Kidney (tissue), 13 donors: ENCODE measurements at regions not wholly inside any gene's neighbourhood (a gene's known extent, or its start where the extent isn't known, plus 50 kb on each side); places are given as distances from the start of the nearest gene placed in this dataset.

Experiments used
- DNase-seq, 5 donors: peaks; one replicate each; pipeline ENCODE4 v3.0.0-alpha.2; 2013 to 2020
- FAIRE-seq: peaks from 2 replicates; lab custom pipeline; 2012; peaks lifted over from hg19 to GRCh38; lab: Jason Lieb, UNC
- H3K27ac ChIP-seq, 2 donors: one replicate each; pipeline ENCODE4 v1.7.0; 2013; ENCODE audit warnings: low read depth in 2 of 2, low read length in 2 of 2, inconsistent platforms in 1 of 2
- H3K27me3 ChIP-seq: one replicate; pipeline ENCODE4 v1.7.1; 2013; ENCODE audit warnings: low read length, inconsistent platforms; ENCODE audit not compliant: control insufficient read depth, insufficient read depth
- H3K36me3 ChIP-seq, 3 donors: one replicate each; pipeline versions ENCODE4 v1.7.0 to v1.7.1; 2013; ENCODE audit warnings: low read length in 3 of 3, control low read depth in 1 of 3, inconsistent platforms in 1 of 3; ENCODE audit not compliant: insufficient read depth in 3 of 3, control insufficient read depth in 2 of 3
- H3K4me1 ChIP-seq, 3 donors: one replicate each; pipeline versions ENCODE4 v1.7.0 to v1.7.1; 2013; ENCODE audit warnings: low read length in 3 of 3, inconsistent platforms in 1 of 3, low read depth in 1 of 3; ENCODE audit not compliant: control insufficient read depth in 2 of 3, insufficient read depth in 2 of 3
- H3K4me3 ChIP-seq, 3 donors: one replicate each; pipeline versions ENCODE4 v1.7.0 to v1.8.1; 2013; ENCODE audit warnings: low read length in 3 of 3, control low read depth in 1 of 3, inconsistent platforms in 1 of 3
- H3K9ac ChIP-seq, 3 donors: one replicate each; pipeline versions ENCODE4 v1.7.0 to v1.7.1; 2013; ENCODE audit warnings: low read length in 3 of 3, control low read depth in 1 of 3, inconsistent platforms in 1 of 3
- H3K9me3 ChIP-seq, 3 donors: one replicate each; pipeline versions ENCODE4 v1.7.0 to v1.7.1; 2013; ENCODE audit warnings: low read length in 3 of 3, control low read depth in 1 of 3, inconsistent platforms in 1 of 3; ENCODE audit not compliant: control insufficient read depth in 2 of 3, insufficient read depth in 1 of 3
- intact Hi-C: fragments of 100-400 bp; cut with DNase I; formaldehyde crosslinking; loops from one replicate; pipeline ENCODE4 v1.11.1; 2022
- TF ChIP-seq, protein P1 (sequence below): IDR thresholded peaks from 3 replicates; pipeline ENCODE4 v1.5.1; 2012; ENCODE audit warnings: mild to moderate bottlenecking, moderate library complexity, borderline replicate concordance; ENCODE audit not compliant: insufficient read depth; ENCODE audit errors: extremely low read depth
- donor health status: control.
- donor health status: control.
- donor health status: control.
- donor health status: control.
- donor health status: control.
- donor health status: DM: yes; HTN: yes; CAD: no.
- donor health status: Normal renal cell carcinoma (clear cell type).

DNA sequence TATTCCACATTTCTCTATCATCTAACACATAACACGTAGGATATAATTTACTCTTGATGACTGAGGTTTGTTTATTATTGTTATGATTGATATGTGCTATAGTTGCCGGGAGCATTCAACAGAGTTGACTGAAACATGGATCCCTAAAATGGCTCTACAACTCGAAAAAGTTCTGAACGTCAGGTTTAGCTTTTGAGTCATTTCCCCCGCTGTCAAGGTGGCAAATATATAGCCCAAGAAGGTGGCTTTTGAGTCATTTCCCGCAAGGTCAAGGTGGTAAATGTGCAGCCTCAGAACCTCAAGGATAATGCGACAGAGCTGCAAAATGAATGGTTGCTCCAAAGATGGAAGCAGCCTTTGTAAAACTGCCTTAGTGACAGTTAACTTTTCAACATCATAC is 104.0 kb downstream of the NIBAN1 start:
- no peak for DNase-seq
- TF ChIP-seq, protein P1, sequence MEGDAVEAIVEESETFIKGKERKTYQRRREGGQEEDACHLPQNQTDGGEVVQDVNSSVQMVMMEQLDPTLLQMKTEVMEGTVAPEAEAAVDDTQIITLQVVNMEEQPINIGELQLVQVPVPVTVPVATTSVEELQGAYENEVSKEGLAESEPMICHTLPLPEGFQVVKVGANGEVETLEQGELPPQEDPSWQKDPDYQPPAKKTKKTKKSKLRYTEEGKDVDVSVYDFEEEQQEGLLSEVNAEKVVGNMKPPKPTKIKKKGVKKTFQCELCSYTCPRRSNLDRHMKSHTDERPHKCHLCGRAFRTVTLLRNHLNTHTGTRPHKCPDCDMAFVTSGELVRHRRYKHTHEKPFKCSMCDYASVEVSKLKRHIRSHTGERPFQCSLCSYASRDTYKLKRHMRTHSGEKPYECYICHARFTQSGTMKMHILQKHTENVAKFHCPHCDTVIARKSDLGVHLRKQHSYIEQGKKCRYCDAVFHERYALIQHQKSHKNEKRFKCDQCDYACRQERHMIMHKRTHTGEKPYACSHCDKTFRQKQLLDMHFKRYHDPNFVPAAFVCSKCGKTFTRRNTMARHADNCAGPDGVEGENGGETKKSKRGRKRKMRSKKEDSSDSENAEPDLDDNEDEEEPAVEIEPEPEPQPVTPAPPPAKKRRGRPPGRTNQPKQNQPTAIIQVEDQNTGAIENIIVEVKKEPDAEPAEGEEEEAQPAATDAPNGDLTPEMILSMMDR, result no peak
- no peaks in the 10 kb centered on the region for H3K36me3 ChIP-seq
- no peaks in the 10 kb centered on the region for H3K9me3 ChIP-seq
- no peak overlapping the region for H3K9ac ChIP-seq
- H3K27ac ChIP-seq, result no peak overlapping the region
- H3K27me3 ChIP-seq, result no peaks in the 10 kb centered on the region
- H3K4me3 ChIP-seq, result no peak overlapping the region
- intact Hi-C loops, result no loop called here
- FAIRE-seq, result no peak
- H3K4me1 ChIP-seq, result no peaks in the 10 kb centered on the region

- H3K9me3 ChIP-seq, result no peaks in the 10 kb centered on the region
- FAIRE-seq (no peak), DNase-seq (no peak)
- TF ChIP-seq, protein P1, result no peak
- intact Hi-C loops, result no loop called here
- H3K4me1 ChIP-seq, result no peaks in the 10 kb centered on the region
- no peaks in the 10 kb centered on the region for H3K36me3 ChIP-seq
- H3K9ac ChIP-seq, result no peak overlapping the region
- no peak overlapping the region for H3K27ac ChIP-seq
- no peak overlapping the region for H3K4me3 ChIP-seq
- H3K27me3 ChIP-seq, result no peaks in the 10 kb centered on the region
Observed at GRCh38 chr1:184867866-184868689, 106.2 kb downstream of the NIBAN1 start.

DNA sequence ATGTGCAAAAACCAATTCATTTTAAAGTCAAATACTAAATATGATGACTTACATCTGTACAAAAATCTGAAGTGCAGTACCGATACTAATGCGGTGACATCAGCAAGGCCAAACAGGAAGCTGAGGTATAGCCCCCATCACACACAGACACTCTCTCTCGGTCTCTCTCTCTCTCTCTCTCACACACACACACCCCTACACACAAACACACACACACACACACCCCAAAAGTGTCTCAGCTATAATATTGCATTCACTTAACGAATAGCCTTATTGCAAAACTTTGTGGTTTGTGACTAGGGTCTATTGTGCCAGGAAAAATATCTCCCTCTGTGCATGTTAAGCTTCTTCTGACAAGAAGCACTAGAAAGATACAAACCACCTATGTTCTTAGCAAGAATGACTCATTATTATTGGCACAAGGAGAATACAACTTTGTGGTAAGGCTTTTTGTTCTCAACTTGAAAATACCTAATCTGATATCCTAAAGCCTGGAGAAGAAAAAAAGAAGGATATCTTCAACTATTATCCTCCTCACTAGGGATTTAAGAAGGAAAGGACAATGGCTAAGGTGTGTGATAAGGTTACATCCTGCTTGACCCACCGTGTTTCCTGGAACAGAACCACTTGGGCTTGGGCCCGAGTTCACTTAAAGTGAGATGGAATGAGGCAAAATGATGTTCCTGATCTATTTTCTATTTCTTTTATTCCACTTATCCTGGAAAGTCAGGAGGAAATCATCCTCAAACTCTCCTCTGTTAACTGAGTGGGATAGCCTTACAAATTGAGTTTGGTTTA is 107.1 kb downstream of the NIBAN1 start:
- no peak overlapping the region for H3K9ac ChIP-seq
- TF ChIP-seq, protein P1, result no peak
- intact Hi-C loops, result no loop called here
- DNase-seq, result no peak
- no peaks in the 10 kb centered on the region for H3K27me3 ChIP-seq
- no peak overlapping the region for H3K4me3 ChIP-seq
- no peaks in the 10 kb centered on the region for H3K9me3 ChIP-seq
- FAIRE-seq, result no peak
- H3K4me1 ChIP-seq, result no peaks in the 10 kb centered on the region
- no peaks in the 10 kb centered on the region for H3K36me3 ChIP-seq
- no peak overlapping the region for H3K27ac ChIP-seq
